Kidney epithelial cell (primary cell): ENCODE measurements at regions not wholly inside any gene's neighbourhood (a gene's known extent, or its start where the extent isn't known, plus 50 kb on each side); places are given as distances from the start of the nearest gene placed in this dataset.

Experiments used
- DNase-seq: peaks from one replicate; pipeline ENCODE4 v3.0.0-alpha.2; 2010; ENCODE audit warnings: low read depth
- H3K27me3 ChIP-seq: 2 replicates; pipeline ENCODE4 v1.6.0; 2011; ENCODE audit warnings: low read length; ENCODE audit not compliant: control insufficient read depth, insufficient read depth
- H3K36me3 ChIP-seq: 2 replicates; pipeline ENCODE4 v1.5.1; 2011; ENCODE audit warnings: low read length; ENCODE audit not compliant: control insufficient read depth, insufficient read depth
- H3K4me3 ChIP-seq: 2 replicates; pipeline ENCODE4 v1.5.1; 2011; ENCODE audit warnings: low read depth, mild to moderate bottlenecking, control low read depth, low read length
- TF ChIP-seq, protein P1 (sequence below): IDR thresholded peaks from 2 replicates; pipeline ENCODE4 v1.5.1; 2011; ENCODE audit warnings: mild to moderate bottlenecking, moderate library complexity, low read length, control low read depth, inconsistent platforms; ENCODE audit not compliant: insufficient read depth, poor library complexity, severe bottlenecking

DNA sequence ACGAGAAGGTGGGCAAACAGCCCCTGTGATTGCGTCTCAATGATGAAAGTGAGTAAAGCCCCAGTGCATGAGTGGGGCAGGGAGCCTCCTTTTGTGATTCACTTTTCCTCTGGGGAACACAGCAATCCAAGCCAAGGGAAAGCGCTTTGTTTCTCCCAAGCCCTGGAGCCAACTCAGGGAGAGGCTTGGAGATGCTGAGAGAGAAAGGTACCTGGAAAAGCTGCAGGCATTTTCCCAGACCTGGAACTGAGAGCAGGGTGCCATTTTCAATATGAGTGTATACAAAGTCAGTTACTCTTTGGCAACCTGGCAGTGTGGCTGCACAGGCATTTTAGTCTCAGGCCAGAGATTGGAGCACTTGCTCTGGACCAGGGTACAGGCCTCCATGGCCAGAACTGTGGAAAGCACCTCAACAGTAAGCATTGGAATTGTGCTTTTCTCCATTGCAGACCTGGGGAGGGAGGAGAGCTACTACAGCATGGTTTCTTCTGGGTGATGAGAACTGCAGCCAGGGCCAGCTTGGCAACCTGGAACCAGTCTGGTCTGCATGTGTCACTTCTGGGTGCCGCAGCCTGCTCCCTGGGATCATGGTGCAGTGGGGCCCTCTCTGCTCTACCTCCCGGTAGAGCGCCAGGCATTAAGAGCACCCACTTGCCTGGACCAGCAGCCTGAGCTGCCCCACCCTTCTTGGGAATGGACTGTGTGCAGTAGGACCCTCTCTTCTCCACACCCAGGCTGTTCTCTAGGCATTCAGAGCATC is 89.0 kb upstream of the CDH5 start:
- TF ChIP-seq, protein P1, sequence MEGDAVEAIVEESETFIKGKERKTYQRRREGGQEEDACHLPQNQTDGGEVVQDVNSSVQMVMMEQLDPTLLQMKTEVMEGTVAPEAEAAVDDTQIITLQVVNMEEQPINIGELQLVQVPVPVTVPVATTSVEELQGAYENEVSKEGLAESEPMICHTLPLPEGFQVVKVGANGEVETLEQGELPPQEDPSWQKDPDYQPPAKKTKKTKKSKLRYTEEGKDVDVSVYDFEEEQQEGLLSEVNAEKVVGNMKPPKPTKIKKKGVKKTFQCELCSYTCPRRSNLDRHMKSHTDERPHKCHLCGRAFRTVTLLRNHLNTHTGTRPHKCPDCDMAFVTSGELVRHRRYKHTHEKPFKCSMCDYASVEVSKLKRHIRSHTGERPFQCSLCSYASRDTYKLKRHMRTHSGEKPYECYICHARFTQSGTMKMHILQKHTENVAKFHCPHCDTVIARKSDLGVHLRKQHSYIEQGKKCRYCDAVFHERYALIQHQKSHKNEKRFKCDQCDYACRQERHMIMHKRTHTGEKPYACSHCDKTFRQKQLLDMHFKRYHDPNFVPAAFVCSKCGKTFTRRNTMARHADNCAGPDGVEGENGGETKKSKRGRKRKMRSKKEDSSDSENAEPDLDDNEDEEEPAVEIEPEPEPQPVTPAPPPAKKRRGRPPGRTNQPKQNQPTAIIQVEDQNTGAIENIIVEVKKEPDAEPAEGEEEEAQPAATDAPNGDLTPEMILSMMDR, result no peak
- Histone ChIP-seq H3K27me3 (peaks cover 2% of the 10 kb centered on the region), H3K4me3 (no peak overlapping the region), H3K36me3 (no peaks in the 10 kb centered on the region)
- DNase-seq, result no peak

DNA sequence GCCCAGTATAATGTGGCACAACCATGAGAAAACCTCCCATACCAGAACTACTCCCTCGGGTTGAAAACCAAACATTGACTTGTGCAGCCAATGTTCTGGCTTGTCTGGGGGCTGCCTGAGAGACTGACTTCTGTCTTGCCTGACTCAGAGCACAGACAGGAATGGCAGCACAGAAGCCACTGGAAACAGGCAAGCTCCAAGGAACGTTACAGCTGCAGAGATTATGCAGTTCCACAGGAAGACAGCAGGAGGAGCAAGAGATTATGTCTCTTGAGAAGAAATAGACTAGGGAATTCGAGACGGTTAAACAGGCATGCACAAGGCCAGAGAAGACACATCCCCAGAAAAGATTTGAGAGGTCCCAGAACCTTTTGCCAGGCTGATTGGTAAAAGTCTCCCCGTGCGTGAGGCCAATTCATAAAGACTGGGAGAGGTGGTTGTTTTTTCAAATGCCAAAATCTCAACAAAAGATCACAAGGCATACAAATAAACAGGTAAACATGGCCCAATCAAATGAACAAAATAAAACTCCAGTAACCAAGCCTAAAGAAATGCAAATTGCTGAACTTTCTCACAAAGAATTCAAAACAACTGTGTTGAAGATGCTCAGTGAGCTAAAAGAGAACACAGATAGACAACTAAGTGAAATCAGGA is 90.6 kb upstream of the CDH5 start:
- TF ChIP-seq, protein P1, result peak; percentile 83
- H3K4me3 ChIP-seq, result no peak overlapping the region
- DNase-seq, result peak; percentile 32

DNA sequence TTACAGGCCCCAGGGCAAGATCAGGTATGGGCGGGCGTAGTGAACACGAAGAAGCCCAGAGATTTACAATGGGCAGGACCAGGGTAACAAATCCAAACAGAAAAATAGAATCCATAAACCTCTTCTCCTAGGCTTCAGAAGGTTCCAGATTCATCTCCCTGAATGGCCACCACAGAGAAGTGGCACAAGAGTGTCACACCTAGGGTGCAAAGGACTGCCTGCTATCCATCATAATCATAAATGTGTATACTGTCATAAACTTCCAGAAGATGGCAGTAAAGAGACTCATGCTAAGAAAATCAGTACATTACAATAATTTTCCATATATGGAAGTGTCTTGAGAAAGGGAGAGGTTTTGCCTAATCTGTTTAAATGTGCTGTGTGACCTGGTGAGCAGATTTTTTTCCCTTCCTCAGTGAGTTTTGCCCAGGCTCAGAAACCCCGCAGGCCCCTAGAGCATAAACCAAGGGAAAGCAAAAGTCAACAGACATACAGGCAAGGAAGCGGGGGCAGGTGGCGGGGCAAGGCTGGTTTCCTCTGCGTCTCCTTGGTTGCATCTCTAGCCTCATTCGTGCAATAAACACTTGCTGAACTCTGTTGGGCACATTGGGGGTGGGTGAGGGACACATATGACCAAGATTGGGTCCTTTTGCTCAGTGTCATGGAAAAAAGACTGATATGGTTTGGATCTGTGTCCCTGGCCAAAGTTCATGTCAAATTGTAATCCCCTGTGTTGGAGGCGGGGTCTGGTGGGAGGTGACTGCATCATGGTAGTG is 92.0 kb upstream of the CDH5 start:
- Histone ChIP-seq H3K36me3 (no peaks in the 10 kb centered on the region), H3K27me3 (peaks cover 11% of the 10 kb centered on the region), H3K4me3 (no peak overlapping the region)
- no peak for DNase-seq
- TF ChIP-seq, protein P1, result peak; percentile 1

More for the DNA sequence above, 90.6 kb upstream of the CDH5 start:
- H3K27me3 ChIP-seq, result peaks cover 8% of the 10 kb centered on the region
- no peaks in the 10 kb centered on the region for H3K36me3 ChIP-seq

- Histone ChIP-seq H3K27me3 (peaks cover 11% of the 10 kb centered on the region), H3K36me3 (no peaks in the 10 kb centered on the region), H3K4me3 (no peak overlapping the region)
- TF ChIP-seq, protein P1, result peak; percentile 21
- DNase-seq, result no peak
Measured at GRCh38 chr16:66273644-66274334, 92.7 kb upstream of the CDH5 start.

DNA sequence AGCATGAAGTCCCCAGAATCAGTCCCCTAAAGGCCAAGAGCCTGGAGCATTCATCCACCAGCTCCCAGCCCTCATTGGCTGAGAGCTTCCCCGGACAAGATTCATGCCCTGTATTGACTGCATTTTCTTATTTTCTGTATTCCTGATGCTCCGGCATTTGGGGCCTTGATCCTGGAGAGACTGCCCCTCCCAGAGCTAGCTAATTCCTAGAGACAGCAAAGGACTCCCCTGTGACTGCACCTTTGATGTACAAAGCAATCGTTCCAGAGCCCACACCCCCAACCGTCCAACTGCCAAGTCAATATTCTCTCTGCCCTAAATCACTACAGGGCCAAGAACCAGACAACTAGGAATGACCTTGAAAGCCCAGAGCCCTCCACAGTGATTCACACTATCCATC is 93.4 kb upstream of the CDH5 start:
- Histone ChIP-seq H3K4me3 (no peak overlapping the region), H3K27me3 (peaks cover 11% of the 10 kb centered on the region), H3K36me3 (no peaks in the 10 kb centered on the region)
- TF ChIP-seq, protein P1, result no peak
- no peak for DNase-seq
